Activated CD4-positive, alpha-beta T cell treated with anti-CD3 and anti-CD28 coated beads, Interleukin-2, amount 50 U/mL, for 48 hours (primary cell): ENCODE measurements at regions not wholly inside any gene's neighbourhood (a gene's known extent, or its start where the extent isn't known, plus 50 kb on each side); places are given as distances from the start of the nearest gene placed in this dataset.
"Not testable (repeated sequence)": the region's sequence is repeated elsewhere in the genome, so short reads cannot be mapped to it uniquely, and the experiment has no call there.

Experiments
- DNase-seq, 2 experiments: peaks; one replicate each; pipeline ENCODE4 v3.0.0-alpha.2; 2020

- no peak for DNase-seq
Measured at GRCh38 chr9:1882711-1883403, 132.3 kb upstream of the SMARCA2 start.

DNA sequence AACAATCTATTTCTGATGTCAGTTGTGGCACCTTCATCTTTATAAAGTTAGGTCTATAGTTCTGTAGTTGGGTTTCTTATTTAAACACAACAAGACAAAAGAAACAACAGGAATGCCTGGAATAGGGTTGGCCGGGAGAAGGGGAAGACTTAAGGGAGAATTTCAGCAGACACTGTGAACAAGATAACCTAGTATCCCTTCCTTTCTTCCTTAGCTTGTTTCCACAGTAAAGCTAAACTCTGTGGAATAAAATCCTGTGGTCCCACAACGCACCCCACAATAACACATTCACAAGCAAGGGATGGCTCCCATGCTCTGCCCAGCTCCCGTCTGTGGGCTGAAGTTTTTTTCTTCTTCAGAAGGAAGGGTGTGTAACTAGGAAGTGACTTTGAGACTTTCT lies 124.9 kb upstream of the SMARCA2 start:
- DNase-seq: no peak

DNA sequence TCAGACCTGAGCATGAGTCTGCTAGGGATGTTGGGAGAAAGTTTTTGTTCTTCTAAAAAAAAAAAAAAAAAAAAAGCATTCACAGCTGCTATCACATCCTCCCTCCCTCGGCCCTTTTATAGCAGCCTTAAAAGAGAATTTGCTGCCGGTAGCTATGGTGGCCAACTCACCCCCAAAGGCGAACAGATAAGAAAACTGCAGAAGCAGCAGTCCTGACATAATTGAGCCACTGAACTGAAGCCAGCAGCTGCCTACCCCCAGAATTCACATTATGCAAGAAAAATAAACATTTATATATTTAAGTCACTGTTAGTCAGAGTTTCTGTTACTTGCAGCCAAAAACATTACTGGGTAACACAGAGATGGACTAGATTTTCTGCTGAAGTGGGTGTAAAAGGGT lies 124.3 kb upstream of the SMARCA2 start:
- DNase-seq: no peak

DNA sequence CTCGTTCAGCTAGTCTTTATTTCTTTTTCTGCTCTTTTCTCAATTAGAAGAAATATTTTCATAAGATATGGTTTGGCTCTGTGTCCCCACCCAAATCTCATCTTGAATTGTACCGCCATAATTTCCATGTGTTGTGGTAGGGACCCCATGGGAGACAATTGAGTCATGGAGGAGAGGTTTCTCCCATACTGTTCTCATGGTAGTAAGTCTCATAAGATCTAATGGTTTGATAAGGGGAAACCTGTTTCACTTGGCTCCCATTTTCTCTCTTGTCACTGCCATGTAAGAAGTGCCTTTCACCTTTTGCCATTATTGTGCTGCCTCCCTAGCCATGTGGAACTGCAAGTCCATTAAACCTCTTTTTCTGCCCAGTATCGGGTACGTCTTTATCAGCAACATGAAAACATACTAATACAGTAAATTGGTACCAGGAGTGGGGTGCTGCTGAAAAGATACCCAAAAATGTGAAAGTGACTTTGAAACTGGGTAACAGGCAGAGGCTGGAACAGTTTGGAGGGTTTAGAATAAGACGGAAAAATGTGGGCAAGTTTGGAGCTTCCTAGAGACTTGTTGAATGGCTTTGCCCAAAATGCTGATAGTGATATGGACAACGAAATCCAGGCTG lies 112.0 kb upstream of the SMARCA2 start:
- not testable (repeated sequence) for DNase-seq

DNA sequence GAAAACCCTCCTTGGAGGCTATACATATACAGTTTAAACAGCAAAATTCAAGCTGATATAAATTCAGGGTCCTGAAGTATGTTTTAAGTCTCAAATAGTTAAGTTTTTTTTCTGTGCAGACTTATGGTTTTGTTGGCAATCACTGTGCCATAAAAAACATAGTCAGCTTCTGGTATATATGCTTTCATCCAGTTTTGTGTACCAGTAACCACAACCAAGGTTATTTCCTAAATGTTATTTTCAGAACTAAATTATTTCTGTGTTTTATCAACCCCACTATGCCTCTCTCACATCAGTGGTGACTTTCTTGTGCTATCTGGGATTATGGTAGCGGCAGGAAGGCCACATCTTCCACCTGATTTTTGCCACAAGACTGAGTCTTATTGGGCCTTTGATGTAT lies 107.7 kb upstream of the SMARCA2 start:
- DNase-seq: no peak

DNA sequence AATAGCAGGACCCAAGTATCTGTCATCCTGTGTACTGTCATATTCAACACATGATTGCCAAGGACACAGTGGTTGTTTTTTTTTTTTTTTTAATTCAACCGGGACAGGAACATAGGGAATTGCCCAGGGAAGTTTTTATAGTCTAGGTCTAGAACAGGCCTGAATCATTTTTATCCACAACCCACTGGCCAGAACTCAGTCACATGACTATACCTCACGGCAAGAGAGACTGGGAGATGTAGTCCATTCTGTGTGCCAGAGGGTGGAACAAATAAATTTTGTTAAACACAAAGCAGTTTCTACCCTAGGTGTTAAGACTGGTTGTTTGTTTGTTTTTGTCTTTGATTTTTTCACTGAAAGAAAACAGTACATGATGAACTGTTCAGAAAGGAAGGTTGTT lies 105.8 kb upstream of the SMARCA2 start:
- no peak for DNase-seq

DNA sequence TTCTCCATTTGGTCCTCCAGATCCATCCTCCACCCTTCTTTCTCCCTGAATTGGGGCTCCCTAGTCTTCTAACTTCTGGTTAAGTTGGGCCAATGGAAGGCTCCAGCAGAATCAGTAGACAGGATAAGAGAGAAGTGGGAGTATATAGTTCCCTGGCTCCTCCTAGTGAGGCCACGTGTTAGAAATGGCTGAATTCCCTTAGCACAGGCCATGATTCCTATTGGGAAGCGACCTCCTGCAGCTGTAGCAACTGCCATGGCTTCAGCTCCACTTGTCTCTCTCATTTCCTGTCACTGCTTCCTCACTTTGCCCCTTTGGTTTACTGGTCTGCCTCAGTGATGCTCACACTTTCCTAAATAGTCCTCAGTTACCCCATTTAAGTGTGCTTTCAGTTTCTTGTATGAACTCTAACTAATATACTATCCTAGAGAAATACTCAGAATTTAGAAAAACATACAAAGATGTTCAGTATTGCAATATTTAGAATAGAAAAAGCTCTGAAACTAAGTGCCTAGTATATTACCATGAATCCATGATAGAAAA lies 104.8 kb upstream of the SMARCA2 start:
- no peak for DNase-seq

DNA sequence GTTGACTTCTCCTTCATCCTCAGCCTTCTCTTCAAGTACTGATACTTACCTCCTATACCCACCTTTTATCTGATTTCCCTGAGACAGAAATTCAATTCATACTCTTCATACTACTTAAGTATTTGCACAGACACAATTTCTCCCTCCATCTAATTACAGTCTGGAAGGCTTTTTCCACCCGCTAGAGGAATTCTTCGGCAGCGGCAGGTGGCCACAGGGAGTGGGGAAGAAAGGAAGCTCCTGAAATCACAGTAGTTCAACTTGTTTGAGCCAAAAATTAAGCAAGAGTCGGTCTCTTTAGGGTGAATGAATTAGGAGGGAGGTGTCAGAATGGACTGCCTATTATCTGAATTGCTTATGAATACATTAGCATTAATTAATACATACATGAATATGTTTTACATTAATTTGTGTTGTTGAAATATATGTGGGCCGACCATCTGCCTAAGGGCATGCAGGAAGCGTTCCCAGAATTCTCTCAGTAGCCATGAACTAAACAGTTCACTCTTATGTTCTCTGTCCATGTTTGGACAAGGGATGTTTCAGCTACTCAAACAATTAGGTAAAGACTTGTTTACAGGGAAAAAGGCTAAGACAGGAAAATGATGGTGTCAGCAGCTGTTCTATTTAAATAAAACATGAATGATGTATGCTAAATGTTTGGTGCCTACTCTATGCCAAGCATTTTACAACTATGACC lies 101.4 kb upstream of the SMARCA2 start:
- no peak for DNase-seq

DNA sequence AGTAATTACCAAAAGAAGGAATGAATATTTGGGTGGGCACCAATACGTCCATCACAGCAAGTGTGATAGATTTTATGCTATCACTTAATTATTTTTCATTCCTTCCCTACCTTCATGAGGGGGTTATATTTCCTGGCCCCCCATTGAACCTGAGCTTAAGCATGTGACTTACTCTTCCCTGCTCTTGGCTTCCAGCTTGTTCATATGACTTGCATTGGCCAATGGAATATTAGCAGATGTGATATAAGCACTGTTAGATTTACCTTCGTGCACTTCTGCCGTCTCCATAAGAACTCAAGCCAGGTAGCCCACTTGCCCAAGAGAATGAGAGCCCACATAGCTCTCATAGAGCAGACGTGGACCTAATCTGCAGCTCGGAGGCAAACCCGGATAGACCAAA lies 99.1 kb upstream of the SMARCA2 start:
- no peak for DNase-seq

DNA sequence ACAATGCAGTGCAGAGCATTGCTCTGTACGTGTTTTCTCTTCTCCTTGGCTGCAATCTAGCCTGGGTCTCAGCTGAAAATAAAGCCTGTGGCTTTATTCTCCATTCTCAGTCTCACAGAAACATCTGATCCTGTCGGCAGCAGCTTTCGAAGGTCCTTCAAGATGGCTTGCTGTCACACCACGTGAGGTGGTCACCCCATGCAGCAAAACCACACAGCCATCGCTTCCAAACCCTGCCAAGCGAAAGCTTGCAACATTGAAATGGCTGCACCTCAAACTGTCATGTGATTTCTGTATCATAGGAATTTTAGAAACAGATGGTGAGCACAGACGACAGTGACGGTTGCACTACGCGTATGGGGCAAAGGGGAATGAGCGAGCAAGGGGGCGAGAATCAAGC lies 98.5 kb upstream of the SMARCA2 start:
- no peak for DNase-seq

- DNase-seq: no peak
Measured at GRCh38 chr9:1917396-1917935, 97.7 kb upstream of the SMARCA2 start.

DNA sequence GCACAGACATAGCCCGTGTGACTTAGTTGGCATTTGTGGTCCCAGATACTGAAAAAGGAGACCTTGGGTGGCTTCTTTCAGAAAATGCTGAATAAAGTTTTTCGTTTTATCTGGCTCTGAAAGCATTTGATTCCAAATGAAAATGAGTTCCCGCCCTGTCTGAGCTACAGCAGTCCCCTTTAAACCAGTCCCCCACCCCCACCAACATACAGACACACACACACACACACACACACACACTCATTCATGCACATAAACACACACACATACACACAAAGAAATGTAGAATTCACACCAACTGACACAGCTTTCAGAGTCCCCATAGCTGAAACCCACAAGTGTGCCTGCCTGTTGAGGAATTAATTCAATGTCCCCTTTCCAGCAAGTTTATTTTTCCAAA lies 97.0 kb upstream of the SMARCA2 start:
- DNase-seq: no peak

- DNase-seq: no peak
Measured at GRCh38 chr9:1918622-1919021, 96.5 kb upstream of the SMARCA2 start.

GRCh38 chr9:1919229-1919628 lies 95.9 kb upstream of the SMARCA2 start:
- DNase-seq: no peak

GRCh38 chr9:1920386-1920785 lies 94.8 kb upstream of the SMARCA2 start:
- no peak for DNase-seq

- no peak for DNase-seq
Measured at GRCh38 chr9:1922026-1922425, 93.1 kb upstream of the SMARCA2 start.

GRCh38 chr9:1927546-1927945 lies 87.6 kb upstream of the SMARCA2 start:
- DNase-seq: no peak

DNA sequence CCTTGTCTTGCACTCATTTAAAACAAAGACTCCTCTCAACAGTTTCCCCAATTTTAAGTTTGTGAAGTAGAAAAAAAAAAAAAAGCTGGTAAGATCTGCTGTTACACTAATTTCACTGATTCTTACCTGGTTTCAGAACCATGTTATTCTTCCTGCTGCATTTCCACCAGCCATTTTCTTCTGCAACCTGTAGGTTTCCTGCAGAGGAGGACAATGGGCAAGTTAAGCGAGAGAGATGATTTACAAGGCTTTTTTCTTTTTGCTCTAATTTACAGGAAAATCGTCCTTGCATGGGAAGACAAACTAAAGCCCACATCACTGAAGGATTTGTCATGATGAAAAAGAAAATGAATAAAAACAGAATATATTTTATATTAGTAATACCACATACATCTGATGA lies 86.0 kb upstream of the SMARCA2 start:
- no peak for DNase-seq

DNA sequence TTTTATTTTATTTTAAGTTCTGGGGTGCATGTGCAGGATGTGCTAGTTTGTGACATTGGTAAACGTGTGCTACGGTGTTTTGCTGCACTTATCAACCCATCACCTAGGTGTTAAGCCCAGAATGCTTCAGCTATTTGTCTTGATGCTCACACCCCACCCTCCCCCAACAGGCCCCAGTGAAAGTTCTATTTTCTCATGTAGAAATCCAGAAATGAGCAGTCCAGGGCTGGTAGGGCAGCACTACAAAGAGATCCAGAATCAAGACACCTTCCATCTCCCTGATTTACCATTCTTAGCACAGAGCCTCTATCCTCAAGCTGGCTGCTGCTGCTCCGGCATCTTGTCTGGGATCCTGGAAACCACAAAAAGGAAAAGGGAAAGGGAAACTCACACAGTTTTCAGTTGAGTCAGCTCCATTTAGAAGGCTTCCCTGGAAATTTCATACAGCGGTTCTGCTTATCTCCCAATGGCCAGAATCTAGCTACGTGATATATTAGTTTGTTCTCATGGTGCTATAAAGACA lies 85.4 kb upstream of the SMARCA2 start:
- DNase-seq: peak; percentile 10 to 14

GRCh38 chr9:1930245-1930736 lies 84.9 kb upstream of the SMARCA2 start:
- DNase-seq: not testable (repeated sequence)

- DNase-seq: no peak
Measured at GRCh38 chr9:1938135-1938534, 77.0 kb upstream of the SMARCA2 start.

- DNase-seq: no peak
Measured at GRCh38 chr9:1938675-1939170, 76.4 kb upstream of the SMARCA2 start.

DNA sequence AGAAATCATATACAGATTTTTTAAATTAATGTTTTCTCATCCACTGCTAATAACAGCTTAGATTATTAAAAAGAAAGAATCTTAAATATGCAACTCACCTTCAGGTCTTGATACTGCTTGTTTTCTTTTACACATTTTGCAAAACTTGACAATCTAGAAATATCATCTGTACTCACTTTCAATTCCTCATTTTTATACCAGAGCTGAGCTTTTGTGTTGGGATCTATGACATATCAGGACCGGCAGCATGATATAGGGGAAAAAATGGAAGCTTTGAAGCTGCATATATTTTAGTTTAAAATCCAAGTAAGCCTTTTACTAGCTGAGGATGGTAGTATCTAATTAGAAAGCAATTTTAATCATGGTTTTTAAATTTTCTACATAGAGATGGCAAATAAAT lies 75.7 kb upstream of the SMARCA2 start:
- no peak for DNase-seq
